Midbrain (tissue), 1 donor: ENCODE measurements at regions not wholly inside any gene's neighbourhood (a gene's known extent, or its start where the extent isn't known, plus 50 kb on each side); places are given as distances from the start of the nearest gene placed in this dataset.

Experiments
- DNase-seq: peaks from one replicate; lab custom pipeline; 2025; lab: John Stamatoyannopoulos, UW

DNA sequence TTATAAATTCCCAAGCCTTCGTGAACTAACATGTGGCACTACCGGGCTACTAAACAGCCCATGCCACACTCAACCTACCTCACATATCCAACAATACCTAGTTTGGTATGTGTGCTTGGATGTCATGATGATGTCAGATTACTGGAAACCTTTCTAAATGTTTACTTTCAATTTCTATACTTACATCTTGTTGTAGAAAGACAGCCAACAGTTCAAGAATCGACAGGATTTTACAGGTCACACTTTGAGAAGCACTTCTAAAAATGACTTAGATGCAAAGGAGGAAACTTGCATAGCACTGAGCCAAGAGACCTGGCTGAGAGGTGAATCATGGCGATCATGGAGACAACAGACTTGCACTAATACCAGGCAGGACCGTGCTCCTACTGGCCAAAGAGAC, 209.9 kb downstream of the COL4A1 start:
- no peak for DNase-seq

DNA sequence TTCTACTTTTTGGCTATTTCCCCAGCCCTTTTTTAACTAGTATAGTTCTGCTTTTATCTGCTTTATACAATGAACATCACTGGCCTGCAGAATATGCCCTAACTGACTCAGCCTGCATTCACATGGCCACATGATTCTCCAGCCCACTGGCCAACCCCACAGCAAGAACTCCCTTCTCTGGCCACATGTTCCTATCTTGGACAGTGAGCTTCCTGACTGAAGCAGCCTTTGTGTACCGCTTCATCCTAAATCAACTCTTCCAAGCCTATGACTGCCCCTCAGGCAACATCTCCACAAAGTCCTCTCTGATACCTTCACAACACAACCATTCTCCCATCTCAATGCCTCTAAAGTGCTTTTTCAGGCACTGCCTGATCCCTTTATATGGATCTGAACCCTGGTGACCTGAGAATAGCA, 214.1 kb downstream of the COL4A1 start:
- no peak for DNase-seq

GRCh38 chr13:110089815-110090214, 217.1 kb downstream of the COL4A1 start:
- DNase-seq: no peak

DNA sequence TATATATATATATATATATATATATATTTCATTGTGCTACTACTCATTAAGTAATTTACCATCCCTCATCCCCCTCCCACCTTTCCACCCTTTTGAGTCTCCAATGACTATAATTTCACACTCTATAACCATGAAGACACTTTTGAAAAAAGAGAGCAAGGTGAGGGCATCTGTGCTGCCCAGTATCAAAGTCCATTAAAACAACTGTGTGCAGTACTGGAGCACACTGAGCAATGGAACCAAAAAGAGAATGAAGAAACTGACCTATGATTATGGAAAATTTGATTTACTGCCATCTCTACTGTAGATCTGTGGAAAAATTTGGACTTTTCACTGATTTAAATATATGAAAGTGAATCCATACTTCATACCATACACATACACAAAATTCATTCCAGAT, 217.9 kb downstream of the COL4A1 start:
- DNase-seq: no peak

- no peak for DNase-seq
Observed at GRCh38 chr13:110073982-110074381, 233.0 kb downstream of the COL4A1 start.

- DNase-seq: no peak
Observed at GRCh38 chr13:110070511-110071120, 236.3 kb downstream of the COL4A1 start.

- no peak for DNase-seq
Observed at GRCh38 chr13:110070046-110070445, 236.9 kb downstream of the COL4A1 start.

- DNase-seq: no peak
Observed at GRCh38 chr13:110068176-110068473, 238.8 kb downstream of the COL4A1 start.

GRCh38 chr13:110067355-110068175, 239.4 kb downstream of the COL4A1 start:
- DNase-seq: no peak

DNA sequence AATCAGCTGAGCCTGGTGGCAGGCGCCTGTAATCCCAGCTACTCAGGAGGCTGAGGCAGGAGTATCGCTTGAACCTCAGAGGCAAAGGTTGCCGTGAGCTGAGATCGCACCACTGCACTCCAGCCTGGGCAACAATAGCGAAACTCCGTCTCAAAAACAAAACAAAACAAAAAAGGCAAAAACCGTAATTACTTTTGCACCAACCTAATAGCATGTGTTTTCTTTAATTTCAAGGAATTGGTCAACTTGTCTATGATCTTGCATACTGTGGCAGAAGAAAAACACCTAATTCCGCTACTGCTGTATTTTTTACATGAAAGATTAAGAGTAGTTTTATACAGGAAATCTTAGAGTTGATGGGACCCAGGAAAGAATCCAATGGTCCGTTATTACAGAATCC, 241.2 kb downstream of the COL4A1 start:
- no peak for DNase-seq

DNA sequence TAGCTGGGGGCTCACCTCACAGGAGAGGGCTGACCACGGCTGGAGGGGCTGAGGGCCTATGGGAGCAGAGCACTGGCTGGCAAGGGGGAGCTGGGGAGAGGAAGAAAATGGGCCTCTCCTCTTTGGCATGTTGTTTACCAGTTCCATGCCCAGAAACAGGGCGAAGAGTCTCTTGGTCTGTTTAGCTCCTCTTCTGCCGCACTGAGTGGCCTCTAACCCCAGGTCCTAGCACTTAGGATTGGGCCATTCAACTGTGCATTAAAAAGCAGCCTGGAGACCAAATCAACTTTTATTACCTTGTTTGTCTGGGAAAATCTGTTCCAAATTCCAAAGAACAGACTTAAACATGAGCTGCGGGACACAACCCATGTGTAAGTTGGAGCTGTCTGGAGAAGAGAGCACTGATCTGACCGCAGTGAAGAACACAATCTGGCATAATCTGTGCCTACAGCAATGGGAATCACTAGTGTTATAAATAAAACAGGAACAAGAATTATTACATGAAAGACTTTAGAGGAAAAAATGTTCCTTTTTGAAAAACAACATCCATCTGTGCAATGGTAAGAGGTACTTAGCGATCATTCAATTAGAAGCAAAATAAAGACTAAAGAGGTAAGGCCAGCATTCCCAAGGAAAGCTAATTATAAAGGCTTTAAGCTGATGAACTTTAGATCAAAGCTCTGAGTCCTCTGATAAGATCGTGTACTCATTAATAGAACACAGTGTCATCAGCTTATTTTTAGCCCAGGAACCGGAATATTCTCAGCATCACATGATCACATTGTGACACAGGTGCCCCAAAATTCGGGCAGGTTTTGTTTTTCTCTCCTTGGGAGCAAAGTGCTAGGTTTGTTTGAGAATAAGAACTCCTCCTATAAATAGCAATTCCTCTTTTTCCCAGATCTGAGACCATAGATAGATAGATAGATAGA, 243.2 kb downstream of the COL4A1 start:
- no peak for DNase-seq

DNA sequence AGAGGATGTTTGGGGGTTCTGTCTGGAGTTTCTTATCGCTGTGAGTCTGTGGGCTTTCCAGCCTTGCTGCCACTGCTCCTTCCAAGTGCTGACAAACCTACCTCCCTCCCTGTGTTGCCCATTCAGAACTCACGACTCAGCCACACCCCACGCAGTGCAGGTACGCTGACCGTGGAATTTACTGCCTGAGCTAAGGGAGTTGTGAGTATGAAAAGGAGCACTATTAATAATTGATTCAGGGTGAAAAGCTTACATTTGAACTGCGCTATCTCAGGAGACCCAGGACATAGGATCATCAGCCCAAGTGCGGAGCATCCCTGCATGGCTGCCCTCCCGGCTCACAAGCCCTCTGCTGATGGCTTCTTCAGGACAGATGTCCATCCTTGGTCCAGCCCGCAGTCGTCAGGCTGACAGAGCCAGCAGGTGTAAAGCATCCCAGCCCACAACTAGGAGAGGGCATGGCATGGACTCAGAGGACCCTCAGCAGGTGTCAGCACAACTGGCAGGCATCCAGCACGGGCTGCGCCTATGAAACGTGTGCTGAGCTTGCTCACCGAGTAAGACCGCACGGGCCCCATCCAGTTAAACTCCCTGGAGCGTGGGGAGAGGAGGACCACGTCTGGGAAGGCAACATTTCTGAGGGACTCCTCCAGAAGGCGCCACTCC, 244.0 kb downstream of the COL4A1 start:
- DNase-seq: no peak

- no peak for DNase-seq
Observed at GRCh38 chr13:110062077-110062776, 244.7 kb downstream of the COL4A1 start.

GRCh38 chr13:110061270-110061669, 245.7 kb downstream of the COL4A1 start:
- DNase-seq: no peak

DNA sequence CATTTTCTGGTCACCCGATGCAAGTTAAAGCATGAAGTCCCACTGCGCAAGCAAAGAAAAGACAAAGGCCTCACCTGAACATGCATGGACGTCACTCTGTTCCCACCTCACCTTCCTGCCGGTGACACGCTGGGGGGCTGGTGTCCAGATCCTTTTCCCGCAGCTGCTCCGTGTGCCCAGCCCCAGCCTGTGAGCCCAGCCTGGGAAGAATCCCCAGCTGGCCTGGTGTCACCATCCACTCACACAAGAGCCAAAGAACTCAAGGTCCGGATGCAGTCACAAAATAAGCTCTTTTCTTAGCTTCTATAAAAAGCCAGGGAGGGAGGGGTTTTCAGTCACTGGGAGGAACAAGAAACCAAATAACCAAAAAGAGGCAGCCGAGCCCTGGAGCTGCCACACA, 249.9 kb downstream of the COL4A1 start:
- DNase-seq: peak; percentile 41

DNA sequence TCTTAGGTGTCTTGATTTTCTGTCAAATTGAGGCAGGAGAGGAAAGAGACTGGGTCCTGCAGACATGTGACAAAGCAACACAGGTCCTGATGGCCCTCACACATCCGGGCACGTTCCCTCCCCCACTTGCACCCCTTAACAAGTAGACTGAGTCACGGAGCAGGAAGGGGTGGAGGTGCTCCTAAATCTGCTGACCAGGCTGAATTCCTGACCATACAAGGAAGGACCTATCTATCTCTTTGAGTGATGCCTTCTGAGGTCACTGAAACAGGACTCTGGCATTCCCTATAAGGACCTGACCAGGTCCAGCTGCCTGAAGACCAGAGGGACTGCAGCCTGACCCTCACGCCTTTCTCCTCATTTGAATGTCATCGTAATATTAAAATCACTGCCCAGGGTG, 250.3 kb downstream of the COL4A1 start:
- DNase-seq: no peak

GRCh38 chr13:110055089-110055488, 251.9 kb downstream of the COL4A1 start:
- no peak for DNase-seq

DNA sequence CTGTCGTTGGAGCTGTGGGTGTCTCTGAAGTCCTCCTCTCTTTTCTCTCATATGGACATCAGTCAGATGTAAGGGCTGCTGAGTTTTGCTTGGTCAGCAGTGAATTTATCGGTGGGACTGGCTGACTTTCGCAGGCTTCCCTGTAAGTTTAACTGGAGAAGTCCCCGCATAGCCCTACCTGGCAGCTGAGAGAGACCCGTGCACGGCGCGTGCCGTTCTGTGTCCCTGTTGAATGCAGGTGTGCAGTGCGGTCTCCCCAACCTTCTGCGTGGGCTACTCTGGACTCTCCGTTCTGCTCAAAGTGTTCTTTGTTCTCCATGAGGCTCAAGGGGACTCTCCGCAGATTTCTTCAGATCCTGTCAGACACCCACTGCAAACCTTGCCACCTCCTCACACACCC, 252.9 kb downstream of the COL4A1 start:
- no peak for DNase-seq

GRCh38 chr13:110047496-110047895, 259.5 kb downstream of the COL4A1 start:
- peak; percentile 29 for DNase-seq

- DNase-seq: no peak
Observed at GRCh38 chr13:110046811-110047210, 260.1 kb downstream of the COL4A1 start.

DNA sequence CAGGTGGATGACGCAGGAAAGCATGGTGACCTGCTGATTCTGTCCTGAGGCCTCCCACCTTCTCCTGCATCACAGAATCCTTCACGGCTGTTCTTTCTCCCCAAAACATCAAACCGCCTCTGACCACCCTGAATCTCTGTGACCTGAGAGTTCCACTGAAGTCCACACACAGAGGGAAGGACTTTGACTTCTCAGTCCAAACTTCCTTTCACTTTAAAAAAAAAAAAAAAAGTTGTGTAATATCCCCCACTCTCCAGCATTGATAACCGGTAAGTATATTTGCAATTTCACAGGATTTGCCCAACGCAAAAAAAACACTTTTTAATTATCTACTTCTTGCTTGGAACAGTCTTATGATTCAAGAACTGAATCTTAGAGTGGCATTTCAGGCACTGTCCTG, 259.5 kb upstream of the IRS2 start:
- DNase-seq: no peak

DNA sequence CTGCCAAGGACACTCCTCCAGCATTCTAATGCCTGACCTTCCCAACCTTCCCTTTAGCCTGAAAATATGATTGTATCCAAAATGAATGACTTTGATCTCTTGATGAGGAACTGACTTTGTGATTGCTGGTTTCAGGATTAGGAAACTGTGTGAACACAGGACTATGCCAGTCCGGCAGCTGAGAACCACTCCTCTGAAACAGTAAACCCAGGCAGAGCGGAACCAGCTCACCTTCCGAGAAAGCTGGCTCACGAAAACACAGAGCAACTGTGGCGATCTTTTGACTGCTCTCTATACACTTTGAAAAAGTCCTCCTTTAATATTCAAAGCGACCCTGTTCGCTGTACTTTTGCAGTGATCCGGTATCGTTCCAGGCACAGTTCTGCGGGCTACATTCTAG, 258.8 kb upstream of the IRS2 start:
- no peak for DNase-seq
